Glomerular visceral epithelial cell (primary cell): ENCODE measurements at regions not wholly inside any gene's neighbourhood (a gene's known extent, or its start where the extent isn't known, plus 50 kb on each side); places are given as distances from the start of the nearest gene placed in this dataset.
"Not testable (repeated sequence)": the region's sequence is repeated elsewhere in the genome, so short reads cannot be mapped to it uniquely, and the experiment has no call there.

Experiments
- DNase-seq: peaks from one replicate; pipeline ENCODE4 v3.0.0-alpha.2; 2016; ENCODE audit errors: extremely low spot score

GRCh38 chr16:31745098-31745497 lies 128.5 kb upstream of the ZNF267 start:
- DNase-seq, result not testable (repeated sequence)

- DNase-seq, result no peak
Measured at GRCh38 chr16:31745900-31746299, 127.7 kb upstream of the ZNF267 start.

GRCh38 chr16:31754998-31755615 lies 118.5 kb upstream of the ZNF267 start:
- no peak for DNase-seq

- DNase-seq, result no peak
Measured at GRCh38 chr16:31764103-31764502, 109.5 kb upstream of the ZNF267 start.

- DNase-seq, result no peak
Measured at GRCh38 chr16:31767267-31767666, 106.3 kb upstream of the ZNF267 start.

- DNase-seq, result no peak
Measured at GRCh38 chr16:31780342-31780741, 93.3 kb upstream of the ZNF267 start.

- no peak for DNase-seq
Measured at GRCh38 chr16:31785126-31785525, 88.5 kb upstream of the ZNF267 start.

GRCh38 chr16:31807086-31807485 lies 66.5 kb upstream of the ZNF267 start:
- DNase-seq, result no peak

GRCh38 chr16:31810863-31811262 lies 62.7 kb upstream of the ZNF267 start:
- no peak for DNase-seq

- DNase-seq, result not testable (repeated sequence)
Measured at GRCh38 chr16:31816141-31816540, 57.5 kb upstream of the ZNF267 start.

GRCh38 chr16:31819386-31819785 lies 54.2 kb upstream of the ZNF267 start:
- DNase-seq, result no peak

GRCh38 chr16:31819948-31820347 lies 53.7 kb upstream of the ZNF267 start:
- DNase-seq, result no peak
